Endothelial cell of umbilical vein (primary cell): ENCODE measurements at regions not wholly inside any gene's neighbourhood (a gene's known extent, or its start where the extent isn't known, plus 50 kb on each side); places are given as distances from the start of the nearest gene placed in this dataset.

Source experiments
- BruUV-seq: library from RNA; stranded (reverse); fragments of 400-500 nt; replicated peaks from 2 replicates; lab custom pipeline; 2021; lab: Mats Ljungman, UMichigan
- CTCF ChIA-PET: fragments of 300-600, 350-600 bp; sonication (Branson Sonifier 250); formaldehyde crosslinking; loops from one replicate; lab custom pipeline; 2021; ENCODE audit warnings: antibody characterized with exemption, inconsistent platforms; lab: Charles Lee
- POLR2A ChIA-PET: fragments of 300-600, 350-600 bp; sonication (Branson Sonifier 250); formaldehyde crosslinking; loops from one replicate; lab custom pipeline; 2021; ENCODE audit warnings: antibody characterized with exemption, inconsistent platforms; lab: Charles Lee
- DNase-seq: peaks from one replicate; pipeline ENCODE4 v3.0.0-alpha.2; 2011; ENCODE audit warnings: low read depth, low spot score
- FAIRE-seq: peaks from 2 replicates; lab custom pipeline; 2011; peaks lifted over from hg19 to GRCh38; lab: Jason Lieb, UNC
- H2AFZ ChIP-seq: 2 replicates; pipeline ENCODE4 v1.6.0; 2012; ENCODE audit warnings: low read depth, low read length, control low read depth, inconsistent platforms
- H3K27ac ChIP-seq: 2 replicates; pipeline ENCODE4 v1.5.1; 2011; ENCODE audit warnings: low read depth, mild to moderate bottlenecking, control low read depth, low read length, moderate library complexity; ENCODE audit not compliant: insufficient read depth
- H3K27me3 ChIP-seq, 2 experiments: 2 replicates each; pipeline versions ENCODE4 v1.6.0 to v1.6.1; 2011; ENCODE audit warnings: low read length in 2 of 2, mixed read lengths in 1 of 2; ENCODE audit not compliant: control insufficient read depth in 2 of 2, insufficient read depth in 2 of 2
- H3K36me3 ChIP-seq, 2 experiments: 2 replicates in 1 of 2; 3 replicates in 1 of 2; pipeline ENCODE4 v1.5.1; 2011; ENCODE audit warnings: low read length in 2 of 2, mild to moderate bottlenecking in 1 of 2, moderate library complexity in 1 of 2; ENCODE audit not compliant: control insufficient read depth in 2 of 2, insufficient read depth in 2 of 2; ENCODE audit errors: extremely low read depth in 1 of 2
- H3K4me1 ChIP-seq: 3 replicates; pipeline ENCODE4 v1.5.1; 2011; ENCODE audit warnings: mild to moderate bottlenecking, low read length; ENCODE audit not compliant: control insufficient read depth, insufficient read depth; ENCODE audit errors: extremely low read depth
- H3K4me2 ChIP-seq: 2 replicates; pipeline ENCODE4 v1.6.1; 2011; ENCODE audit warnings: low read length, control low read depth, mixed read lengths; ENCODE audit not compliant: insufficient read depth
- H3K4me3 ChIP-seq, 3 experiments: fragments of 200-600 bp in 1 of 3; sonication (generic), shearing (Covaris generic) in 1 of 3; replicated peaks in 1 of 3; 2 replicates each; pipeline ENCODE4 v1.5.1; 2011 to 2016; ENCODE audit warnings: control low read depth in 3 of 3, low read length in 3 of 3, mild to moderate bottlenecking in 2 of 3, inconsistent platforms in 1 of 3, low read depth in 1 of 3, moderate library complexity in 1 of 3; ENCODE audit not compliant: insufficient read depth in 1 of 3
- H3K79me2 ChIP-seq: 2 replicates; pipeline ENCODE4 v1.6.0; 2012; ENCODE audit warnings: low read length, inconsistent platforms; ENCODE audit not compliant: control insufficient read depth, insufficient read depth
- H3K9ac ChIP-seq: replicated peaks from 2 replicates; pipeline ENCODE3; 2011; ENCODE audit warnings: low read length, control low read depth; ENCODE audit not compliant: insufficient read depth; ENCODE audit errors: extremely low read depth
- H3K9me1 ChIP-seq: replicated peaks from 3 replicates; pipeline ENCODE4 v1.6.0; 2011; ENCODE audit warnings: mild to moderate bottlenecking, low read length; ENCODE audit not compliant: control insufficient read depth, insufficient read depth; ENCODE audit errors: extremely low read depth
- H3K9me3 ChIP-seq: replicated peaks from 2 replicates; pipeline ENCODE4 v1.5.1; 2012; ENCODE audit warnings: low read length, inconsistent platforms; ENCODE audit not compliant: control insufficient read depth, insufficient read depth
- H4K20me1 ChIP-seq: replicated peaks from 2 replicates; pipeline ENCODE3; 2011; ENCODE audit warnings: mild to moderate bottlenecking, low read length; ENCODE audit not compliant: control insufficient read depth, insufficient read depth; ENCODE audit errors: extremely low read depth
- CTCF ChIP-seq, 2 donors: IDR thresholded peaks; 1 replicate in 1 of 2; 2 replicates in 1 of 2; pipeline ENCODE4 v1.5.1; 2011; ENCODE audit warnings: low read length in 2 of 2, mild to moderate bottlenecking in 2 of 2, moderate library complexity in 2 of 2, control low read depth in 1 of 2, inconsistent platforms in 1 of 2, low read depth in 1 of 2; ENCODE audit not compliant: insufficient read depth in 1 of 2; ENCODE audit errors: extremely low read depth in 1 of 2
- EZH2 ChIP-seq: IDR thresholded peaks from 2 replicates; pipeline ENCODE4 v1.6.1; 2012; ENCODE audit warnings: borderline replicate concordance, low read depth, mild to moderate bottlenecking, moderate library complexity, low read length, inconsistent platforms; ENCODE audit not compliant: severe bottlenecking
- FOS ChIP-seq: IDR thresholded peaks from 2 replicates; pipeline ENCODE4 v1.6.1; 2011; ENCODE audit warnings: mild to moderate bottlenecking, low read length, moderate library complexity, borderline replicate concordance; ENCODE audit not compliant: insufficient read depth
- GATA2 ChIP-seq: IDR thresholded peaks from 2 replicates; pipeline ENCODE4 v1.7.0; 2011; ENCODE audit warnings: low read depth, mild to moderate bottlenecking, moderate library complexity, mixed read lengths, low read length; ENCODE audit not compliant: insufficient read length, insufficient read depth
- JUN ChIP-seq: IDR thresholded peaks from 2 replicates; pipeline ENCODE4 v1.6.1; 2011; ENCODE audit warnings: borderline replicate concordance, low read depth; ENCODE audit not compliant: insufficient read length, insufficient read depth
- MAX ChIP-seq: IDR thresholded peaks from 2 replicates; pipeline ENCODE4 v1.6.1; 2011; ENCODE audit not compliant: insufficient read depth, insufficient read length
- MYC ChIP-seq: IDR thresholded peaks from one replicate; pipeline ENCODE4 v1.6.1; 2011; ENCODE audit warnings: mild to moderate bottlenecking, low read depth, low read length
- POLR2A ChIP-seq: IDR thresholded peaks from 2 replicates; pipeline ENCODE4 v1.6.1; 2012; ENCODE audit warnings: low read depth, mild to moderate bottlenecking, control low read depth, low read length
- POLR2AphosphoS5 ChIP-seq: IDR thresholded peaks from 2 replicates; pipeline ENCODE4 v1.6.1; 2012; ENCODE audit warnings: low read depth, mild to moderate bottlenecking, control low read depth, low read length, moderate library complexity; ENCODE audit not compliant: insufficient read depth
- dilution Hi-C: fragments of 300-500 bp; cut with MboI; formaldehyde crosslinking; loops from one replicate; pipeline ENCODE4 v1.15.0; 2019; ENCODE audit warnings: low sequenced_read_pairs; ENCODE audit not compliant: extremely low pct_ligation_motif_present
- intact Hi-C: fragments of 100-400 bp; cut with micrococcal nuclease; formaldehyde crosslinking; loops from one replicate; pipeline ENCODE4 v1.10.0; 2022

- Histone ChIP-seq H3K36me3 (no peaks in the 10 kb centered on the region), H3K4me3 (no peak overlapping the region), H3K4me2 (no peak overlapping the region), H4K20me1 (no peaks in the 10 kb centered on the region), H3K4me1 (no peaks in the 10 kb centered on the region), H3K27ac (no peak overlapping the region), H3K9ac (no peak overlapping the region), H3K27me3 (no peaks in the 10 kb centered on the region), H2AFZ (no peak overlapping the region), H3K9me1 (no peaks in the 10 kb centered on the region), H3K9me3 (no peaks in the 10 kb centered on the region), H3K79me2 (no peaks in the 10 kb centered on the region)
- dilution Hi-C loops = no loop called here
- FAIRE-seq (no peak), DNase-seq (no peak)
- CTCF ChIA-PET = no interaction called here
- intact Hi-C loops = no loop called here
- no TSS peak for BruUV-seq
- POLR2A ChIA-PET = no interaction called here
- no peak for TF ChIP-seq MAX
- TF ChIP-seq MYC = no peak
- TF ChIP-seq JUN = no peak
- TF ChIP-seq CTCF (IDR thresholded peaks at IDR 0.05; ENCODE audit: extremely low read depth in 1 of 2, insufficient read depth in 1 of 2, low read depth in 1 of 2, low read length in 2 of 2) = no peak
- no peak for TF ChIP-seq POLR2A
- TF ChIP-seq FOS = no peak
- no peak for TF ChIP-seq EZH2
- TF ChIP-seq GATA2 = no peak
- TF ChIP-seq POLR2AphosphoS5 = no peak
Measured at GRCh38 chr2:7233126-7233525, 315.9 kb downstream of the RNF144A start.
